B cell (primary cell): ENCODE measurements at regions not wholly inside any gene's neighbourhood (a gene's known extent, or its start where the extent isn't known, plus 50 kb on each side); places are given as distances from the start of the nearest gene placed in this dataset.

Source experiments
- ATAC-seq: fragments of 200-7000 bp; cut with Tn5 transposase; one replicate; pipeline ENCODE4 v1.10.0; 2021; ENCODE audit warnings: low read depth, mild to moderate bottlenecking, moderate number of reproducible peaks, moderate library complexity
- CTCF ChIA-PET: fragments of 350-600 bp; sonication (Branson Sonifier 250); formaldehyde crosslinking; loops from one replicate; lab custom pipeline; 2021; ENCODE audit warnings: antibody characterized with exemption, inconsistent platforms; lab: Charles Lee
- POLR2A ChIA-PET: fragments of 350-600 bp; sonication (Branson Sonifier 250); formaldehyde crosslinking; loops from one replicate; lab custom pipeline; 2021; ENCODE audit warnings: antibody characterized with exemption; lab: Charles Lee
- DNase-seq: peaks from one replicate; pipeline ENCODE4 v3.0.0; 2013
- H2AFZ ChIP-seq: 2 replicates; pipeline ENCODE4 v1.6.1; 2012; ENCODE audit warnings: mild to moderate bottlenecking, low read depth, low read length; ENCODE audit not compliant: insufficient read depth, poor library complexity, severe bottlenecking
- H3K27ac ChIP-seq, 2 donors: 1 replicate in 1 of 2; 2 replicates in 1 of 2; pipeline ENCODE4 v1.5.1; 2012 to 2013; ENCODE audit warnings: low read length in 2 of 2, mild to moderate bottlenecking in 2 of 2, moderate library complexity in 1 of 2
- H3K27me3 ChIP-seq, 4 experiments: fragments of 200-600 bp in 1 of 4; sonication (generic) in 1 of 4; replicated peaks in 1 of 4; 1 replicate in 2 of 4; 2 replicates in 2 of 4; pipeline versions ENCODE4 v1.6.1 to v1.7.0; 2013 to 2016; ENCODE audit warnings: low read length in 3 of 4, mild to moderate bottlenecking in 2 of 4, mixed read lengths in 1 of 4, moderate library complexity in 1 of 4; ENCODE audit not compliant: insufficient read depth in 4 of 4, control insufficient read depth in 3 of 4; ENCODE audit errors: control extremely low read depth in 1 of 4
- H3K36me3 ChIP-seq, 2 experiments: replicated peaks in 1 of 2; 1 replicate in 1 of 2; 2 replicates in 1 of 2; pipeline versions ENCODE4 v1.6.1 to v1.7.1; 2013; ENCODE audit warnings: low read length in 1 of 2; ENCODE audit not compliant: insufficient read depth in 2 of 2, control insufficient read depth in 1 of 2; ENCODE audit errors: control extremely low read depth in 1 of 2, extremely low read depth in 1 of 2
- H3K4me1 ChIP-seq, 2 donors: fragments of 200-600 bp in 1 of 2; sonication (generic) in 1 of 2; 1 replicate in 1 of 2; 2 replicates in 1 of 2; pipeline versions ENCODE4 v1.5.1 to v1.6.1; 2013 to 2017; ENCODE audit warnings: low read length in 2 of 2; ENCODE audit not compliant: control insufficient read depth in 2 of 2, insufficient read depth in 2 of 2
- H3K4me2 ChIP-seq: replicated peaks from 2 replicates; pipeline ENCODE3; 2012; ENCODE audit warnings: mild to moderate bottlenecking, low read depth, low read length; ENCODE audit not compliant: poor library complexity, severe bottlenecking
- H3K4me3 ChIP-seq, 5 experiments: fragments of 200-600 bp in 1 of 5; sonication (generic) in 1 of 5; 1 replicate in 3 of 5; 2 replicates in 2 of 5; pipeline versions ENCODE4 v1.5.1 to v1.7.0; 2011 to 2016; ENCODE audit warnings: low read length in 4 of 5, mild to moderate bottlenecking in 4 of 5, low read depth in 2 of 5, control low read depth in 1 of 5, moderate library complexity in 1 of 5; ENCODE audit not compliant: insufficient read depth in 1 of 5; ENCODE audit errors: control extremely low read depth in 1 of 5, extremely low read depth in 1 of 5
- H3K79me2 ChIP-seq: fragments of 200-600 bp; sonication (generic); one replicate; pipeline ENCODE4 v1.6.0; 2016; ENCODE audit warnings: low read length; ENCODE audit not compliant: control insufficient read depth, insufficient read depth
- H3K9ac ChIP-seq: fragments of 200-600 bp; sonication (generic); 2 replicates; pipeline ENCODE4 v1.6.1; 2017; ENCODE audit warnings: mild to moderate bottlenecking, low read length, moderate library complexity
- H3K9me3 ChIP-seq, 3 donors: one replicate each; pipeline versions ENCODE4 v1.6.1 to v1.7.1; 2013; ENCODE audit warnings: low read length in 2 of 3; ENCODE audit not compliant: control insufficient read depth in 2 of 3, insufficient read depth in 1 of 3; ENCODE audit errors: control extremely low read depth in 1 of 3
- H4K20me1 ChIP-seq: 2 replicates; pipeline ENCODE4 v1.6.0; 2012; ENCODE audit warnings: mild to moderate bottlenecking, low read length; ENCODE audit not compliant: insufficient read depth, control insufficient read depth, poor library complexity, severe bottlenecking
- H3K27ac Mint-ChIP-seq: one replicate; pipeline ENCODE4 v1.8.0; 2021; ENCODE audit warnings: mixed read lengths
- H3K27me3 Mint-ChIP-seq: one replicate; pipeline ENCODE4 v1.8.0; 2021; ENCODE audit warnings: mixed read lengths
- H3K4me1 Mint-ChIP-seq: one replicate; pipeline ENCODE4 v1.8.0; 2021; ENCODE audit warnings: mixed read lengths
- H3K4me3 Mint-ChIP-seq: one replicate; pipeline ENCODE4 v1.8.0; 2021; ENCODE audit warnings: mixed read lengths
- H3K9me3 Mint-ChIP-seq: one replicate; pipeline ENCODE4 v1.8.0; 2022; ENCODE audit warnings: mixed read lengths; ENCODE audit not compliant: insufficient read depth
- EZH2 ChIP-seq: IDR thresholded peaks from 2 replicates; pipeline ENCODE4 v1.6.1; 2012; ENCODE audit warnings: borderline replicate concordance, low read depth, mild to moderate bottlenecking, moderate library complexity, low read length; ENCODE audit not compliant: insufficient read depth, poor library complexity, severe bottlenecking
- WGBS: methylation state at CpG from one replicate; pipeline ENCODE4 v1.1.5; 2013; ENCODE audit warnings: missing lambda C conversion rate; ENCODE audit not compliant: insufficient coverage; 5-methylcytosine and 5-hydroxymethylcytosine counted together
- intact Hi-C: fragments of 100-400 bp; cut with micrococcal nuclease; formaldehyde crosslinking; loops from one replicate; pipeline ENCODE4 v1.10.0; 2022
- TF ChIP-seq, protein P1 (sequence below): fragments of 200-600 bp; IDR thresholded peaks from one replicate; pipeline ENCODE4 v1.8.0; 2022; ENCODE audit warnings: antibody characterized with exemption, mild to moderate bottlenecking

DNA sequence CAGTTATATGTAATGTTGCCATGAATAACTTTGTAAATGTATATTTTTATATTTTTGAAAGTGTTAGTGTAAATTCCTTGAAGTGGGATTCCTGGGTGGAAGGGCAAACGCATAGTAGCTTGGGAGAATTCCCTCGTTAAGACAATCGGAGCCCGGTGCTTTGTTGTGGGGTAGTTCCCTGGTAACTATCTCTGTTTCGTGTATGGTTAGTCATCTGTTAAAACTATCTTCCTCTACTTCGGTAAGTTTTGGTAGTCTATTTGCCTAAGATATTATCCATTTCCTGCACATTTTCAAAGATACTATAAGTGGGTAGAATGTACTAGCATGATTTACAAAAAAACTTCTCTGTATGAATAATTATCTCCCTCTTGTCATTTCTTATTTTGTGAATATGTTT lies 113.8 kb upstream of the NRXN1 start:
- Histone ChIP-seq H3K9me3 (peaks cover 0 to 1% (median 0%) of the 10 kb centered on the region in 3 donors), H3K27ac (no peak overlapping the region), H2AFZ (no peak overlapping the region), H3K4me2 (no peak overlapping the region), H3K4me1 (no peaks in the 10 kb centered on the region), H4K20me1 (no peaks in the 10 kb centered on the region), H3K79me2 (no peaks in the 10 kb centered on the region), H3K36me3 (no peaks in the 10 kb centered on the region), H3K9ac (no peak overlapping the region), H3K4me3 (no peak overlapping the region), H3K27me3 (no peaks in the 10 kb centered on the region)
- Mint-ChIP-seq H3K9me3 (peaks cover 4% of the 10 kb centered on the region), H3K27ac (no peak overlapping the region), H3K4me1 (no peaks in the 10 kb centered on the region), H3K27me3 (no peaks in the 10 kb centered on the region), H3K4me3 (no peak overlapping the region)
- intact Hi-C loops: no loop called here
- TF ChIP-seq, protein P1, sequence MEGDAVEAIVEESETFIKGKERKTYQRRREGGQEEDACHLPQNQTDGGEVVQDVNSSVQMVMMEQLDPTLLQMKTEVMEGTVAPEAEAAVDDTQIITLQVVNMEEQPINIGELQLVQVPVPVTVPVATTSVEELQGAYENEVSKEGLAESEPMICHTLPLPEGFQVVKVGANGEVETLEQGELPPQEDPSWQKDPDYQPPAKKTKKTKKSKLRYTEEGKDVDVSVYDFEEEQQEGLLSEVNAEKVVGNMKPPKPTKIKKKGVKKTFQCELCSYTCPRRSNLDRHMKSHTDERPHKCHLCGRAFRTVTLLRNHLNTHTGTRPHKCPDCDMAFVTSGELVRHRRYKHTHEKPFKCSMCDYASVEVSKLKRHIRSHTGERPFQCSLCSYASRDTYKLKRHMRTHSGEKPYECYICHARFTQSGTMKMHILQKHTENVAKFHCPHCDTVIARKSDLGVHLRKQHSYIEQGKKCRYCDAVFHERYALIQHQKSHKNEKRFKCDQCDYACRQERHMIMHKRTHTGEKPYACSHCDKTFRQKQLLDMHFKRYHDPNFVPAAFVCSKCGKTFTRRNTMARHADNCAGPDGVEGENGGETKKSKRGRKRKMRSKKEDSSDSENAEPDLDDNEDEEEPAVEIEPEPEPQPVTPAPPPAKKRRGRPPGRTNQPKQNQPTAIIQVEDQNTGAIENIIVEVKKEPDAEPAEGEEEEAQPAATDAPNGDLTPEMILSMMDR: no peak
- no peak for TF ChIP-seq EZH2
- DNase-seq: no peak
- CTCF ChIA-PET: no interaction called here
- POLR2A ChIA-PET: no interaction called here
- no peak for ATAC-seq
- WGBS: no CpG with 5 or more reads among the region's 6 CpGs

DNA sequence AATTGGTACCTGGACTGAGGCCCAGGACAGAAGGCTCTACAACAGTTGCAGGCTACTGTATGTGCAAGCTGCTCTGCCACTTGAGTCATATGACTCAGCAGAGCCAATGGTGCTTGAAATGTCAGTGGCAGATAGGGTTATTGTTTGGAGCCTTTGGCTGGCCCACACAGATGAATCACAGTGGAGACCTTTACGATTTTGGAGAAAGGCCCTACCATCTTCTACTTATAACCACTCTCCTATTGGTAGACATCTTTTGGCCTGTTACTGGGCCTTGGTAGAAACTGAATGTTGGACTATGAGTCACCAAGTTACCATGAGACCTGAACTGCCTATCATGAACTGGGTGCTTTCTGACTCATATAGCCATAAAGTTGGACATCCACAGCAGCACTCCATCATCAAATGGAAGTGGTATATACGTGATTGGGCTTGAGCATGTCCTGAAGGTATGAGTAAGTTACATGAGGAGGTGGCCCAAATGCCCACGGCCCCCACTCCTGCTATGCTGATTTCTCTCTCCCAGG lies 88.9 kb upstream of the NRXN1 start:
- no peak for TF ChIP-seq EZH2
- TF ChIP-seq, protein P1: no peak
- H2AFZ ChIP-seq: no peak overlapping the region
- H3K9ac ChIP-seq: no peak overlapping the region
- H3K4me3 Mint-ChIP-seq: no peak overlapping the region
- no peaks in the 10 kb centered on the region for H3K9me3 ChIP-seq
- no peak overlapping the region for H3K27ac ChIP-seq
- ATAC-seq: no peak
- no peaks in the 10 kb centered on the region for H4K20me1 ChIP-seq
- H3K4me2 ChIP-seq: no peak overlapping the region
- POLR2A ChIA-PET: no interaction called here
- H3K4me1 Mint-ChIP-seq: no peaks in the 10 kb centered on the region
- no peaks in the 10 kb centered on the region for H3K4me1 ChIP-seq
- peaks cover 2% of the 10 kb centered on the region for H3K9me3 Mint-ChIP-seq
- no peak overlapping the region for H3K27ac Mint-ChIP-seq
- H3K79me2 ChIP-seq: no peaks in the 10 kb centered on the region
- CTCF ChIA-PET: no interaction called here
- H3K36me3 ChIP-seq: no peaks in the 10 kb centered on the region
- WGBS: no CpG with 5 or more reads among the region's 3 CpGs
- no peak overlapping the region for H3K4me3 ChIP-seq
- no peak for DNase-seq
- H3K27me3 Mint-ChIP-seq: no peaks in the 10 kb centered on the region
- intact Hi-C loops: no loop called here
- no peaks in the 10 kb centered on the region for H3K27me3 ChIP-seq
